ENCODE measurements at regions not wholly inside any gene's neighbourhood (a gene's known extent, or its start where the extent isn't known, plus 50 kb on each side); places are given as distances from the start of the nearest gene placed in this dataset.

GRCh38 chr7:33788531-33788930 lies 116.8 kb upstream of the BMPER start:
- H3K27ac ChIP-seq (ENCODE audit: low read length in 2 of 2) = no peak overlapping the region
- H3K4me3 Mint-ChIP-seq = no peak overlapping the region
- H3K27ac Mint-ChIP-seq = no peak overlapping the region

More at GRCh38 chr7:33788531-33788930, 116.8 kb upstream of the BMPER start:
- Mint-ChIP-seq H3K27me3 (peaks cover 11% of the 10 kb centered on the region), H3K9me3 (ENCODE audit: insufficient read depth) (no peaks in the 10 kb centered on the region), H3K4me1 (no peaks in the 10 kb centered on the region)
- no peaks in the 10 kb centered on the region for H3K36me3 ChIP-seq (replicated peaks in 1 of 2; ENCODE audit: control extremely low read depth in 1 of 2, control insufficient read depth in 1 of 2, extremely low read depth in 1 of 2, insufficient read depth in 2 of 2, low read length in 1 of 2)
- intact Hi-C loops (cut with micrococcal nuclease) = no loop called here
- H3K4me3 ChIP-seq (ENCODE audit: control extremely low read depth in 1 of 5, extremely low read depth in 1 of 5, insufficient read depth in 1 of 5, low read depth in 2 of 5, low read length in 4 of 5) = no peak overlapping the region
- no peak overlapping the region for H2AFZ ChIP-seq (ENCODE audit: insufficient read depth, low read depth, low read length, poor library complexity, severe bottlenecking)
- no peak for TF ChIP-seq EZH2 (IDR thresholded peaks at IDR 0.05; ENCODE audit: borderline replicate concordance, insufficient read depth, low read depth, low read length, poor library complexity, severe bottlenecking)
- no peak for TF ChIP-seq CTCF (IDR thresholded peaks at IDR 0.05)
- H3K4me2 ChIP-seq (replicated peaks; ENCODE audit: low read depth, low read length, poor library complexity, severe bottlenecking) = no peak overlapping the region
- ChIA-PET CTCF (no interaction called here), POLR2A (no interaction called here)
- H4K20me1 ChIP-seq (ENCODE audit: control insufficient read depth, insufficient read depth, low read length, poor library complexity, severe bottlenecking) = no peaks in the 10 kb centered on the region
- peaks cover 0 to 4% (median 0%) of the 10 kb centered on the region in 3 donors for H3K9me3 ChIP-seq (ENCODE audit: control extremely low read depth in 1 of 3, control insufficient read depth in 2 of 3, insufficient read depth in 1 of 3, low read length in 2 of 3)
- no peak for DNase-seq
- WGBS (ENCODE audit: insufficient coverage) = 86% methylated on average over 1 of the region's 6 CpGs
- no peak overlapping the region for H3K9ac ChIP-seq (ENCODE audit: low read length)
- H3K79me2 ChIP-seq (ENCODE audit: control insufficient read depth, insufficient read depth, low read length) = no peaks in the 10 kb centered on the region
- H3K4me1 ChIP-seq (ENCODE audit: control insufficient read depth in 2 of 2, insufficient read depth in 2 of 2, low read length in 2 of 2) = no peaks in the 10 kb centered on the region
- no peaks in the 10 kb centered on the region for H3K27me3 ChIP-seq (replicated peaks in 1 of 4; ENCODE audit: control extremely low read depth in 1 of 4, control insufficient read depth in 3 of 4, insufficient read depth in 4 of 4, low read length in 3 of 4)
- no peak for ATAC-seq (ENCODE audit: low read depth)
